ENCODE measurements at regions not wholly inside any gene's neighbourhood (a gene's known extent, or its start where the extent isn't known, plus 50 kb on each side); places are given as distances from the start of the nearest gene placed in this dataset.

- TF ChIP-seq, protein P1, sequence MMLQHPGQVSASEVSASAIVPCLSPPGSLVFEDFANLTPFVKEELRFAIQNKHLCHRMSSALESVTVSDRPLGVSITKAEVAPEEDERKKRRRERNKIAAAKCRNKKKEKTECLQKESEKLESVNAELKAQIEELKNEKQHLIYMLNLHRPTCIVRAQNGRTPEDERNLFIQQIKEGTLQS (CRISPR knock-in tag; conservative IDR thresholded peaks at IDR 0.05): no peak
- TF ChIP-seq, protein P2, sequence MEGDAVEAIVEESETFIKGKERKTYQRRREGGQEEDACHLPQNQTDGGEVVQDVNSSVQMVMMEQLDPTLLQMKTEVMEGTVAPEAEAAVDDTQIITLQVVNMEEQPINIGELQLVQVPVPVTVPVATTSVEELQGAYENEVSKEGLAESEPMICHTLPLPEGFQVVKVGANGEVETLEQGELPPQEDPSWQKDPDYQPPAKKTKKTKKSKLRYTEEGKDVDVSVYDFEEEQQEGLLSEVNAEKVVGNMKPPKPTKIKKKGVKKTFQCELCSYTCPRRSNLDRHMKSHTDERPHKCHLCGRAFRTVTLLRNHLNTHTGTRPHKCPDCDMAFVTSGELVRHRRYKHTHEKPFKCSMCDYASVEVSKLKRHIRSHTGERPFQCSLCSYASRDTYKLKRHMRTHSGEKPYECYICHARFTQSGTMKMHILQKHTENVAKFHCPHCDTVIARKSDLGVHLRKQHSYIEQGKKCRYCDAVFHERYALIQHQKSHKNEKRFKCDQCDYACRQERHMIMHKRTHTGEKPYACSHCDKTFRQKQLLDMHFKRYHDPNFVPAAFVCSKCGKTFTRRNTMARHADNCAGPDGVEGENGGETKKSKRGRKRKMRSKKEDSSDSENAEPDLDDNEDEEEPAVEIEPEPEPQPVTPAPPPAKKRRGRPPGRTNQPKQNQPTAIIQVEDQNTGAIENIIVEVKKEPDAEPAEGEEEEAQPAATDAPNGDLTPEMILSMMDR (IDR thresholded peaks at IDR 0.05): no peak
- TF ChIP-seq ESRRA (CRISPR knock-in tag; IDR thresholded peaks at IDR 0.05; ENCODE audit: borderline replicate concordance): no peak
- TF ChIP-seq, protein P3, sequence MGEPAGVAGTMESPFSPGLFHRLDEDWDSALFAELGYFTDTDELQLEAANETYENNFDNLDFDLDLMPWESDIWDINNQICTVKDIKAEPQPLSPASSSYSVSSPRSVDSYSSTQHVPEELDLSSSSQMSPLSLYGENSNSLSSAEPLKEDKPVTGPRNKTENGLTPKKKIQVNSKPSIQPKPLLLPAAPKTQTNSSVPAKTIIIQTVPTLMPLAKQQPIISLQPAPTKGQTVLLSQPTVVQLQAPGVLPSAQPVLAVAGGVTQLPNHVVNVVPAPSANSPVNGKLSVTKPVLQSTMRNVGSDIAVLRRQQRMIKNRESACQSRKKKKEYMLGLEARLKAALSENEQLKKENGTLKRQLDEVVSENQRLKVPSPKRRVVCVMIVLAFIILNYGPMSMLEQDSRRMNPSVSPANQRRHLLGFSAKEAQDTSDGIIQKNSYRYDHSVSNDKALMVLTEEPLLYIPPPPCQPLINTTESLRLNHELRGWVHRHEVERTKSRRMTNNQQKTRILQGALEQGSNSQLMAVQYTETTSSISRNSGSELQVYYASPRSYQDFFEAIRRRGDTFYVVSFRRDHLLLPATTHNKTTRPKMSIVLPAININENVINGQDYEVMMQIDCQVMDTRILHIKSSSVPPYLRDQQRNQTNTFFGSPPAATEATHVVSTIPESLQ (CRISPR knock-in tag; IDR thresholded peaks at IDR 0.05): no peak
- no peak for TF ChIP-seq JUN (CRISPR knock-in tag; IDR thresholded peaks at IDR 0.05)
- TF ChIP-seq ZNF121 (CRISPR knock-in tag; IDR thresholded peaks at IDR 0.05): no peak
- TF ChIP-seq SP1 (CRISPR knock-in tag; conservative IDR thresholded peaks at IDR 0.05): no peak
- no peak for TF ChIP-seq E2F5 (CRISPR knock-in tag; IDR thresholded peaks at IDR 0.05)
- no peak for TF ChIP-seq TEAD4 (CRISPR knock-in tag; IDR thresholded peaks at IDR 0.05)
Measured at GRCh38 chr15:39144051-39144450, 436.8 kb upstream of the THBS1 start.
